ENCODE measurements at regions not wholly inside any gene's neighbourhood (a gene's known extent, or its start where the extent isn't known, plus 50 kb on each side); places are given as distances from the start of the nearest gene placed in this dataset.
A peak's percentile ranks its signal among the peaks of the same experiment; 100 is the strongest.

DNA sequence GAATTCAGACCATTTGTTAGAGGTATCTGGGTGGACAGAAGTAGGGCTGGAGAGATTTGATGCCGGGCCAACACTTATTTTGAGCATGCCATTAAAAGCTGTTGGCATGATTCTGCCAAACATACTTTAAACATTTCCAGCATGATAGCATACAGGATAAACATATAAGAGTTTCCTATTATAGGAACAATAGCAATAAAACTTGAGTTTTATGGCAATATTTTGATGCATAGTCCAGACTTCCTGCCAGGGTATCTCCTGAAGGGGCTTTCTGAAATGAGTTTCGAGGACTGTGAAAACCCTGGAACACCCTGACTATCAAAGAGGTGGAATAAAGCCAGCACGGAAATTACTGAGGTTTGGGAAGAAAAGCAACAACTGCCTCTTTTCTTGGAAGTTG is 1398.0 kb upstream of the NXPH2 start:
- peaks cover 3% of the 10 kb centered on the region for H3K9me3 Mint-ChIP-seq (ENCODE audit: unreplicated experiment)
- TF ChIP-seq, protein P1, sequence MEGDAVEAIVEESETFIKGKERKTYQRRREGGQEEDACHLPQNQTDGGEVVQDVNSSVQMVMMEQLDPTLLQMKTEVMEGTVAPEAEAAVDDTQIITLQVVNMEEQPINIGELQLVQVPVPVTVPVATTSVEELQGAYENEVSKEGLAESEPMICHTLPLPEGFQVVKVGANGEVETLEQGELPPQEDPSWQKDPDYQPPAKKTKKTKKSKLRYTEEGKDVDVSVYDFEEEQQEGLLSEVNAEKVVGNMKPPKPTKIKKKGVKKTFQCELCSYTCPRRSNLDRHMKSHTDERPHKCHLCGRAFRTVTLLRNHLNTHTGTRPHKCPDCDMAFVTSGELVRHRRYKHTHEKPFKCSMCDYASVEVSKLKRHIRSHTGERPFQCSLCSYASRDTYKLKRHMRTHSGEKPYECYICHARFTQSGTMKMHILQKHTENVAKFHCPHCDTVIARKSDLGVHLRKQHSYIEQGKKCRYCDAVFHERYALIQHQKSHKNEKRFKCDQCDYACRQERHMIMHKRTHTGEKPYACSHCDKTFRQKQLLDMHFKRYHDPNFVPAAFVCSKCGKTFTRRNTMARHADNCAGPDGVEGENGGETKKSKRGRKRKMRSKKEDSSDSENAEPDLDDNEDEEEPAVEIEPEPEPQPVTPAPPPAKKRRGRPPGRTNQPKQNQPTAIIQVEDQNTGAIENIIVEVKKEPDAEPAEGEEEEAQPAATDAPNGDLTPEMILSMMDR (IDR thresholded peaks at IDR 0.05; ENCODE audit: partially characterized antibody, unreplicated experiment) = no peak
- no peak for DNase-seq
- no peaks in the 10 kb centered on the region for H3K27me3 Mint-ChIP-seq (ENCODE audit: unreplicated experiment)
- no peaks in the 10 kb centered on the region for H3K36me3 Mint-ChIP-seq (ENCODE audit: unreplicated experiment)
- no peak overlapping the region for H3K4me3 Mint-ChIP-seq (ENCODE audit: unreplicated experiment)
- no peak overlapping the region for H3K27ac Mint-ChIP-seq (ENCODE audit: unreplicated experiment)
- peaks cover 14% of the 10 kb centered on the region for H3K4me1 Mint-ChIP-seq (ENCODE audit: low read depth, unreplicated experiment)

DNA sequence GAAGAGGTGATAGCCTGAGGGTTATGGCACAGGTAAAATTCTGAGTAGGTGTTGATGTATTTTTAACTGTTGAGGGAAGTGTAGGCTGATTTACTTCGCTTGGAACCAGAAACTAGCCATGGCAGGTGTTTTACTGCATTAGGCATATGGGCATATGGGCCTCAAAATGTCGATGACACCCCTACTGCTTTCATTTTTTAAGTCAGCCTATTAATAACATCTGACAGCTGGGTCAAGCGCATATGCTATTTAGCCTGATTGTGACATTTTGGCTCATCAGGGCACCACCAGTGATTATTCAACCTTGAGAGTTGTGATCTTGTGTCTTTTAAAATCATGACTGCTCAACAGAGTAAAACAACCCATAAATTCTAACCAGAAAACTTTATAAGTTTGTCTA is 1396.9 kb upstream of the NXPH2 start:
- H3K4me3 Mint-ChIP-seq (ENCODE audit: unreplicated experiment) = peak overlapping the region; percentile 22
- no peaks in the 10 kb centered on the region for H3K27me3 Mint-ChIP-seq (ENCODE audit: unreplicated experiment)
- H3K9me3 Mint-ChIP-seq (ENCODE audit: unreplicated experiment) = peaks cover 3% of the 10 kb centered on the region
- H3K4me1 Mint-ChIP-seq (ENCODE audit: low read depth, unreplicated experiment) = peaks cover 14% of the 10 kb centered on the region
- TF ChIP-seq, protein P1 (IDR thresholded peaks at IDR 0.05; ENCODE audit: partially characterized antibody, unreplicated experiment) = no peak
- H3K27ac Mint-ChIP-seq (ENCODE audit: unreplicated experiment) = peak overlapping the region; percentile 40
- DNase-seq = no peak
- H3K36me3 Mint-ChIP-seq (ENCODE audit: unreplicated experiment) = no peaks in the 10 kb centered on the region

DNA sequence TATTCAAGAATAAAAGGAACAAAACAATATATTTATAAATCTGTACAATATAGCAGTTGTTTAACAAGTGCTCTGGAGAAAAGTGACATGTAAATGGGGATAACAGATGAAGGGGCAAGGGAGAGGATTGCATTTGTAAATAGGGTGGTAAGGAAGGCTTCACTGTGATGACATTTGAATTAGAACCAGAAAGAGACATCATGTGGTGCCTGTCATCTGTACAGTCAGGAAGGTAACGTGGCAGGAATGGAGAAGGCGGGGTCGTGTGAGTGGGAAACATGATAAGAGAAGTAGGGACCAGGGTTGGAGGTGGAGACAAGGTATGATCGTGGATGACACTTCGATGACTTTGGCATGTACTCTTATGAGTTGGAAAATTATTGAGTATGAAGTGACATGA is 1393.6 kb upstream of the NXPH2 start:
- Mint-ChIP-seq H3K27ac (ENCODE audit: unreplicated experiment) (no peak overlapping the region), H3K36me3 (ENCODE audit: unreplicated experiment) (peaks cover 4% of the 10 kb centered on the region), H3K4me1 (ENCODE audit: low read depth, unreplicated experiment) (peaks cover 10% of the 10 kb centered on the region), H3K4me3 (ENCODE audit: unreplicated experiment) (no peak overlapping the region), H3K9me3 (ENCODE audit: unreplicated experiment) (peaks cover 2% of the 10 kb centered on the region), H3K27me3 (ENCODE audit: unreplicated experiment) (no peaks in the 10 kb centered on the region)
- DNase-seq = no peak
- TF ChIP-seq, protein P1 (IDR thresholded peaks at IDR 0.05; ENCODE audit: partially characterized antibody, unreplicated experiment) = no peak

DNA sequence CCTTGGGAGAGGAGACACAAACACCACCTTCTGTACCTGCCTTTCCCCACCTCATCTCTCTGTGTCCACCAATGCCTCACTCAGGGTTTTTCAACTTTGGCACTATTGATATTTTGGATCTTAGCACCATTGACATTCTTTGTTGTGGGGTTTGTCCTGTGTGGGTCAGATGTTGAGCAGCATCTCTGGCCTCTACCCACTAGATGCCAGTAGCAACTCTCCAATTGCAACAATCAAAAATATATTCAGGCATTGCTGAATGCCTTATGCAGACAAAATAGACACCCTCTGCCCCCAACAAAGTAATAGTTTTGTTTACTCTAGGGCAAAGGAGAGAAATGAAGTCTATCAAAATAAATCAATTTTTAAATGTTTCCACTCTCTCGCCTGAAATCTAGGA is 1384.3 kb upstream of the NXPH2 start:
- H3K9me3 Mint-ChIP-seq (ENCODE audit: unreplicated experiment) = peaks cover 2% of the 10 kb centered on the region
- no peaks in the 10 kb centered on the region for H3K27me3 Mint-ChIP-seq (ENCODE audit: unreplicated experiment)
- H3K4me3 Mint-ChIP-seq (ENCODE audit: unreplicated experiment) = no peak overlapping the region
- TF ChIP-seq, protein P1 (IDR thresholded peaks at IDR 0.05; ENCODE audit: partially characterized antibody, unreplicated experiment) = no peak
- DNase-seq = no peak
- H3K4me1 Mint-ChIP-seq (ENCODE audit: low read depth, unreplicated experiment) = no peaks in the 10 kb centered on the region
- no peak overlapping the region for H3K27ac Mint-ChIP-seq (ENCODE audit: unreplicated experiment)
- H3K36me3 Mint-ChIP-seq (ENCODE audit: unreplicated experiment) = no peaks in the 10 kb centered on the region

DNA sequence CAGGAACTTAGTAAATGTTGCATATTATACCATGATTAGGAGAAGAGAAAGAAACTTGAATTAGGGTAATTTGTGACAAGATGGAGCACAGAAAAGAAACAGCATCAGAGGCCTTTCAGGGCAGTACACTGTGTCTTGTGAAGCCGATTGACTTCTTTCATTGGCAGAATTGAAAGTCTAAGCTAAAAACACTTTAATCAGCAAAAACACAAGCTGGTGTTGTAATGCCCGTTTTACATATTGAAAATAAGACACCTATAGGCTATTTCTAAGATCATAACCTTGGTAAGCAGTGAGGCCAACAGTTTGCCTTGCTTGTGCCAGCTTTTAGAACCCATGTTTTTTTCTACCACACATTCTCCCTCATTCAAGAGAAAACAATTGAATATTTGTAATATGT is 1378.1 kb upstream of the NXPH2 start:
- H3K27ac Mint-ChIP-seq (ENCODE audit: unreplicated experiment) = no peak overlapping the region
- peaks cover 2% of the 10 kb centered on the region for H3K9me3 Mint-ChIP-seq (ENCODE audit: unreplicated experiment)
- H3K27me3 Mint-ChIP-seq (ENCODE audit: unreplicated experiment) = no peaks in the 10 kb centered on the region
- no peak for DNase-seq
- TF ChIP-seq, protein P1 (IDR thresholded peaks at IDR 0.05; ENCODE audit: partially characterized antibody, unreplicated experiment) = no peak
- H3K4me1 Mint-ChIP-seq (ENCODE audit: low read depth, unreplicated experiment) = no peaks in the 10 kb centered on the region
- no peaks in the 10 kb centered on the region for H3K36me3 Mint-ChIP-seq (ENCODE audit: unreplicated experiment)
- H3K4me3 Mint-ChIP-seq (ENCODE audit: unreplicated experiment) = no peak overlapping the region

Data from glutamatergic neuron (in vitro differentiated cells).